ENCODE measurements at regions not wholly inside any gene's neighbourhood (a gene's known extent, or its start where the extent isn't known, plus 50 kb on each side); places are given as distances from the start of the nearest gene placed in this dataset.
"Not testable (repeated sequence)": the region's sequence is repeated elsewhere in the genome, so short reads cannot be mapped to it uniquely, and the experiment has no call there.

GRCh38 chr10:125230251-125230650 lies 69.9 kb upstream of the CTBP2 start:
- Histone ChIP-seq H3K27me3 (ENCODE audit: insufficient read depth, low read length, poor library complexity, severe bottlenecking) (no peaks in the 10 kb centered on the region), H3F3A (ENCODE audit: low read depth) (no peaks in the 10 kb centered on the region)

GRCh38 chr10:125228245-125228940 lies 68.0 kb upstream of the CTBP2 start:
- not testable (repeated sequence) for H3F3A ChIP-seq (ENCODE audit: low read depth); H3K79me2 ChIP-seq (ENCODE audit: insufficient read depth, low read length); H3K4me2 ChIP-seq (ENCODE audit: low read depth, low read length, poor library complexity, severe bottlenecking)

More at GRCh38 chr10:125230251-125230650, 69.9 kb upstream of the CTBP2 start:
- no peaks in the 10 kb centered on the region for H3K79me2 ChIP-seq (ENCODE audit: insufficient read depth, low read length)
- H3K4me3 ChIP-seq (ENCODE audit: low read length, poor library complexity, severe bottlenecking), result no peak overlapping the region
- H2AFZ ChIP-seq (ENCODE audit: low read length), result no peak overlapping the region
- no peak overlapping the region for H3K4me2 ChIP-seq (ENCODE audit: low read depth, low read length, poor library complexity, severe bottlenecking)
- TF ChIP-seq EZH2phosphoT487 (IDR thresholded peaks at IDR 0.05; ENCODE audit: borderline replicate concordance), result no peak
- no peak for TF ChIP-seq CTCF (conservative IDR thresholded peaks at IDR 0.05; ENCODE audit: low read length)
- no peak overlapping the region for H3K9ac ChIP-seq (ENCODE audit: low read depth, low read length, poor library complexity, severe bottlenecking)
- H3K9me3 ChIP-seq (ENCODE audit: insufficient read depth, low read depth, low read length), result peaks cover 8% of the 10 kb centered on the region; the same call in 1 of the 2 replicates
- H3K4me1 ChIP-seq (ENCODE audit: insufficient read depth, low read length, poor library complexity, severe bottlenecking), result no peaks in the 10 kb centered on the region
- no peaks in the 10 kb centered on the region for H3K9me2 ChIP-seq (replicated peaks; ENCODE audit: low read depth, low read length)
- no peaks in the 10 kb centered on the region for H3K36me3 ChIP-seq (ENCODE audit: insufficient read depth, low read length)
- H4K20me1 ChIP-seq (ENCODE audit: insufficient read depth, low read length, poor library complexity, severe bottlenecking), result no peaks in the 10 kb centered on the region

GRCh38 chr10:125227546-125227945 lies 67.2 kb upstream of the CTBP2 start:
- Histone ChIP-seq H3K4me2 (ENCODE audit: low read depth, low read length, poor library complexity, severe bottlenecking) (no peak overlapping the region), H3K9ac (ENCODE audit: low read depth, low read length, poor library complexity, severe bottlenecking) (no peak overlapping the region), H3K9me3 (ENCODE audit: insufficient read depth, low read depth, low read length) (peaks cover 8% of the 10 kb centered on the region; the same call in 1 of the 2 replicates), H3K4me3 (ENCODE audit: low read length, poor library complexity, severe bottlenecking) (no peak overlapping the region), H3K4me1 (ENCODE audit: insufficient read depth, low read length, poor library complexity, severe bottlenecking) (no peaks in the 10 kb centered on the region), H3K79me2 (ENCODE audit: insufficient read depth, low read length) (no peaks in the 10 kb centered on the region), H3K27me3 (ENCODE audit: insufficient read depth, low read length, poor library complexity, severe bottlenecking) (no peaks in the 10 kb centered on the region), H3F3A (ENCODE audit: low read depth) (no peaks in the 10 kb centered on the region), H2AFZ (ENCODE audit: low read length) (no peak overlapping the region), H4K20me1 (ENCODE audit: insufficient read depth, low read length, poor library complexity, severe bottlenecking) (no peaks in the 10 kb centered on the region), H3K9me2 (replicated peaks; ENCODE audit: low read depth, low read length) (no peaks in the 10 kb centered on the region), H3K36me3 (ENCODE audit: insufficient read depth, low read length) (no peaks in the 10 kb centered on the region)
- no peak for TF ChIP-seq CTCF (conservative IDR thresholded peaks at IDR 0.05; ENCODE audit: low read length)
- TF ChIP-seq EZH2phosphoT487 (IDR thresholded peaks at IDR 0.05; ENCODE audit: borderline replicate concordance), result no peak

More at GRCh38 chr10:125228245-125228940, 68.0 kb upstream of the CTBP2 start:
- H4K20me1 ChIP-seq (ENCODE audit: insufficient read depth, low read length, poor library complexity, severe bottlenecking); H3K4me1 ChIP-seq (ENCODE audit: insufficient read depth, low read length, poor library complexity, severe bottlenecking); H3K36me3 ChIP-seq (ENCODE audit: insufficient read depth, low read length); H3K27me3 ChIP-seq (ENCODE audit: insufficient read depth, low read length, poor library complexity, severe bottlenecking); H3K9ac ChIP-seq (ENCODE audit: low read depth, low read length, poor library complexity, severe bottlenecking); H2AFZ ChIP-seq (ENCODE audit: low read length); H3K4me3 ChIP-seq (ENCODE audit: low read length, poor library complexity, severe bottlenecking); H3K9me3 ChIP-seq (ENCODE audit: insufficient read depth, low read depth, low read length); H3K9me2 ChIP-seq (replicated peaks; ENCODE audit: low read depth, low read length): not testable (repeated sequence)

GRCh38 chr10:125226823-125227222 lies 66.5 kb upstream of the CTBP2 start:
- Histone ChIP-seq H3K27me3 (ENCODE audit: insufficient read depth, low read length, poor library complexity, severe bottlenecking) (no peaks in the 10 kb centered on the region), H2AFZ (ENCODE audit: low read length) (no peak overlapping the region), H3K36me3 (ENCODE audit: insufficient read depth, low read length) (no peaks in the 10 kb centered on the region), H4K20me1 (ENCODE audit: insufficient read depth, low read length, poor library complexity, severe bottlenecking) (no peaks in the 10 kb centered on the region), H3F3A (ENCODE audit: low read depth) (no peaks in the 10 kb centered on the region), H3K4me3 (ENCODE audit: low read length, poor library complexity, severe bottlenecking) (no peak overlapping the region), H3K79me2 (ENCODE audit: insufficient read depth, low read length) (no peaks in the 10 kb centered on the region), H3K4me1 (ENCODE audit: insufficient read depth, low read length, poor library complexity, severe bottlenecking) (no peaks in the 10 kb centered on the region), H3K9ac (ENCODE audit: low read depth, low read length, poor library complexity, severe bottlenecking) (no peak overlapping the region), H3K4me2 (ENCODE audit: low read depth, low read length, poor library complexity, severe bottlenecking) (no peak overlapping the region), H3K9me3 (ENCODE audit: insufficient read depth, low read depth, low read length) (peaks cover 8% of the 10 kb centered on the region; the same call in 1 of the 2 replicates), H3K9me2 (replicated peaks; ENCODE audit: low read depth, low read length) (no peaks in the 10 kb centered on the region)
- TF ChIP-seq CTCF (conservative IDR thresholded peaks at IDR 0.05; ENCODE audit: low read length) (no peak), EZH2phosphoT487 (IDR thresholded peaks at IDR 0.05; ENCODE audit: borderline replicate concordance) (no peak)
